Neural crest cell (in vitro differentiated cells): ENCODE measurements at regions not wholly inside any gene's neighbourhood (a gene's known extent, or its start where the extent isn't known, plus 50 kb on each side); places are given as distances from the start of the nearest gene placed in this dataset.

Source experiments
- DNase-seq: peaks from one replicate; pipeline ENCODE4 v3.0.0; 2021; ENCODE audit warnings: low read depth, mixed read lengths, low spot score
- H3K27ac Mint-ChIP-seq: one replicate; pipeline ENCODE4 v1.8.0; 2021; ENCODE audit warnings: mild to moderate bottlenecking, mixed read lengths; ENCODE audit not compliant: unreplicated experiment
- H3K27me3 Mint-ChIP-seq: 2 replicates; pipeline ENCODE4 v1.8.0; 2021; ENCODE audit warnings: low read depth, mild to moderate bottlenecking, mixed read lengths
- H3K36me3 Mint-ChIP-seq: 2 replicates; pipeline ENCODE4 v1.8.0; 2021; ENCODE audit warnings: low read depth, mild to moderate bottlenecking, mixed read lengths
- H3K4me1 Mint-ChIP-seq: 2 replicates; pipeline ENCODE4 v1.8.0; 2021; ENCODE audit warnings: mixed read lengths
- H3K4me3 Mint-ChIP-seq: one replicate; pipeline ENCODE4 v1.8.0; 2021; ENCODE audit warnings: mild to moderate bottlenecking, mixed read lengths
- H3K9me3 Mint-ChIP-seq: 2 replicates; pipeline ENCODE4 v1.8.0; 2021; ENCODE audit warnings: mixed read lengths
- CTCF ChIP-seq: fragments of 200-600 bp; sonication (generic); conservative IDR thresholded peaks from 2 replicates; pipeline ENCODE4 v1.5.0; 2021; ENCODE audit warnings: antibody characterized with exemption, mild to moderate bottlenecking

DNA sequence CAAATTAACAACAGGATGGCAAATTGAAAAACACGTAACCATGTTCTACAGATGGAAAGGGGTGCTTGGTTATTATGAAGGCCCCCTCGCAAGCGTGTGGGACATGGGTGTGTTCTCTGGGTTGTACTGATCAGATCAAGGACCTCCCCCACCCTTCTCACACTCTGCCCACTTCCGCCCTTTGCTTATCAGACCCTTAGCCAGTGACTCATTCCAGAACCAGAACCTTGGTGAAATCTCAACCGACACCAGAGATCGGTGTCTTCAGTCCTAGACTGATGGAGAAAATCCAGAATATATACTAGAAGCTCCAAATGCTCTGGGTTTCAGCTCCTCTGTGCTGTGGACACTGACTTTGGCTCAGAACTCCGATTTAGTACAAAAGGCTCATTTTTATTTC, 64.9 kb downstream of the PTTG1 start:
- H3K4me3 Mint-ChIP-seq = no peak overlapping the region
- no peaks in the 10 kb centered on the region for H3K9me3 Mint-ChIP-seq
- peaks cover 3% of the 10 kb centered on the region for H3K27me3 Mint-ChIP-seq
- peaks cover 8% of the 10 kb centered on the region for H3K4me1 Mint-ChIP-seq
- H3K36me3 Mint-ChIP-seq = no peaks in the 10 kb centered on the region
- no peak for DNase-seq
- TF ChIP-seq CTCF = no peak
- H3K27ac Mint-ChIP-seq = no peak overlapping the region

DNA sequence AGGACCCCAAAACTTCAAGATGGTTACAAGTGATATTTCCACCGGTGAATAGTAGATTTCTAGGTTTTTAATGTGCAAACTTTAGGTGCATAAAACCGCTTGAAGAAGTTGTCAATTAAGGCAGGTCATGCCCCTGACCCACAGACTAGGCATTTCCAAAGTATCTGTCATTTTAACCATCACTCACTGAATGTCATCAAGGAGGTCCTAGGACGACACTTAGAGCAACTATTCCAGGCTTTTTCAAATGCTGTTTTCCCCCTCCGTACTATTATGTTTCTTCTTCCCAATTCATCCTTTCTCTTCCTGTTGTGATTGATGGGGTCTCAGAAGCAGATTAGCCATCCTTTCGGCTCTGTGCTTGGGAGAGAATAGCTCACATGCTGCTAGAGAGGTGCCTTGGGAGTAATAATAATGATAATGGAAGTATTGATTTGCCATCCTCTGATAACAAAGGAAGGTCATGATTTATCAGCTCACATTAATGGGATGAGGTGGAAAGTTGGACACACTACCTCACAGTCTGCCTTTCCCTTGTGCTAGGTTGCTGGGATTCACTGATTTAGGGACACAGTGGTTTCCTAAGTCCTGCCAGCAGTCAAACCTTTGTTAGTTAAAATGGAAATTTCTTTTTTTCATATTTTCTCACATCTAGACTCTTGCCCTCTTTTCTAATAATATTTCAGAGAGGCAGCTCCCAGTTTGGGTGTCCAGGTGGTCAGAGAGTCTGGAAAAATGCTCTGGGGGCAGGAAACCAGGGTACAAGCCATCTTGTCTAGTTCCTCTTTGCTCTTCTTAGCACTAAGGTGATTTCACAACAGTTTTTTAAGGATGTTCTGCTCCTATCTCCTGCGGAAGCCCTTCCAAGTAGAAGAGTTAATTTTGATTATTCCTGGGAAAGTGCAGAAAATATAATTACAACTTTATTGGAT, 67.0 kb downstream of the PTTG1 start:
- H3K36me3 Mint-ChIP-seq = no peaks in the 10 kb centered on the region
- H3K27me3 Mint-ChIP-seq = no peaks in the 10 kb centered on the region
- DNase-seq = no peak
- no peak for TF ChIP-seq CTCF
- H3K27ac Mint-ChIP-seq = no peak overlapping the region
- H3K4me1 Mint-ChIP-seq = peaks cover 8% of the 10 kb centered on the region
- no peak overlapping the region for H3K4me3 Mint-ChIP-seq
- no peaks in the 10 kb centered on the region for H3K9me3 Mint-ChIP-seq

DNA sequence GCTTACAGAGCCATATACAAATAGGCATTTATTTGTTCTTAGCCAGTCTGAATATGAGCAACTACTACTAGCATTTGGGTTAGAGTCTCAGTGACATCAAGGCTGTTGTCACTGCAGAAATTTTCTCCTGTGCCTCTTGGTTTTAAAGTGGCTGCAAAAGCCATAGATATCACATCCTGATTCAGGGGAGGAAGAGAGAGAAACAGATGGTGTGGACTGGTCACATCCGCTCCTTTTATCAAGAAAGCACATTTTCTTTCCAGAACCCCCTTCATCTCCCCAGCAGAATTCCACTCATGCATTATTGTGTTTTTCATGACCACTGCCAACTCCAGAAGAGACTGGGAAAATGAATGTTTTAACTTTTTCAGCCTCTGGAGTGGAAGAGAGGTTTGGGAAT, 69.8 kb downstream of the PTTG1 start:
- Mint-ChIP-seq H3K4me3 (no peak overlapping the region), H3K27me3 (peaks cover 4% of the 10 kb centered on the region), H3K9me3 (no peaks in the 10 kb centered on the region), H3K4me1 (peaks cover 8% of the 10 kb centered on the region), H3K36me3 (no peaks in the 10 kb centered on the region), H3K27ac (no peak overlapping the region)
- no peak for DNase-seq
- no peak for TF ChIP-seq CTCF

DNA sequence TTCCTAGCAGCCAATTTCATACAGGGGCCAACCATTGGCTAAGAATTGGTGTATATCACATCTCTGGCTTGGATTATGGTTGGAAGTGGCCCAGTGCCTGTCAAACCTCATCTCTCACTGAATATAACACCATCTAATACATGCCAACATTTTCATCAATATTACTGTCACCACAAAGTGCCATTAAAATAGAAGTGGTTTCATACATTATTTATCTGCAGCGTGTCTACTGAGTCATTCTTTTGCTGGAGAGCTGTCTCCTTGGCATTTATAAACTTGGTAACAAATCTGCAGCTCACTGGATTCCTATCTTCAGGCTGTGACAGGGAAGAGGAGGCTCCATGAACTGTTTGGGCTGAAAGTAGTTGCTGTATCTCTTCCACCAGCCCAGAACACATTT, 70.9 kb downstream of the PTTG1 start:
- TF ChIP-seq CTCF = no peak

DNA sequence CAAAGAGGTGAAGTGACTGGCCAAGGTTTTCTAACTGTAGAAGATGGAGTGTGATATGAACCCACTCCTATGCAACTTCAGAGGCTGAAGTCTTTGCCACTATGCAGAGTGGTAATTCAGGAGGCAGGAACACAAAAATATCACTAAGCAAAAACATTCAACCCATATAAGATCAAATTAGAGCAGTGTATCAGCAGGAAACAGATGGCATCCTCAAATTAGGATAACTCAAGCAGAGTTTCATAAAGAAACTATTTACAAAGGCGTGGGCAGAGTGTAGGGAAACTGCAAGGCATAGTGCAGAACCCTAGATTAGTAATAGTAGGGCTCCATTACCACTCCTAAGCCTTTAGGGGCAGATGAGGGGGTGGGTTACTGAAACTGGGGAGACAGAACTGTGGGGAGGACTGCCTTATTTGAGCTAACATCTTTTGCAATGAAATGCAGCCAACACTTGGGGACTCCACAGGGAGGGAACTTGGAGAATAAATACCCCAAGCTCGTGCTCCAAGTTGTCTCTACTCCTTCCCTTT, 72.2 kb downstream of the PTTG1 start:
- H3K4me1 Mint-ChIP-seq = peaks cover 1% of the 10 kb centered on the region
- H3K4me3 Mint-ChIP-seq = no peak overlapping the region
- H3K36me3 Mint-ChIP-seq = no peaks in the 10 kb centered on the region
- peaks cover 4% of the 10 kb centered on the region for H3K27me3 Mint-ChIP-seq
- DNase-seq = no peak
- no peak for TF ChIP-seq CTCF
- H3K27ac Mint-ChIP-seq = no peak overlapping the region
- H3K9me3 Mint-ChIP-seq = no peaks in the 10 kb centered on the region

More for the DNA sequence above, 70.9 kb downstream of the PTTG1 start:
- H3K27me3 Mint-ChIP-seq = peaks cover 4% of the 10 kb centered on the region
- no peak overlapping the region for H3K4me3 Mint-ChIP-seq
- H3K4me1 Mint-ChIP-seq = peaks cover 8% of the 10 kb centered on the region
- DNase-seq = no peak
- H3K27ac Mint-ChIP-seq = no peak overlapping the region
- no peaks in the 10 kb centered on the region for H3K9me3 Mint-ChIP-seq
- H3K36me3 Mint-ChIP-seq = no peaks in the 10 kb centered on the region
